ENCODE measurements at regions not wholly inside any gene's neighbourhood (a gene's known extent, or its start where the extent isn't known, plus 50 kb on each side); places are given as distances from the start of the nearest gene placed in this dataset.

- TF ChIP-seq EZH2phosphoT487 (IDR thresholded peaks at IDR 0.05; ENCODE audit: borderline replicate concordance, low read length) (no peak), CTCF (IDR thresholded peaks at IDR 0.05; ENCODE audit: low read depth, low read length, poor library complexity, severe bottlenecking) (no peak)
These were observed 100.1 kb upstream of the PRDM1 start for GRCh38 chr6:105985816-105986632.

Measured in DOHH2 (cell line).